H1 (cell line): ENCODE measurements at regions not wholly inside any gene's neighbourhood (a gene's known extent, or its start where the extent isn't known, plus 50 kb on each side); places are given as distances from the start of the nearest gene placed in this dataset.

Experiments used
- CTCF ChIA-PET: fragments of 300-600 bp; sonication (Branson Sonifier 250); formaldehyde crosslinking; loops from one replicate; lab custom pipeline; 2021; ENCODE audit not compliant: partially characterized antibody; lab: Charles Lee
- POLR2A ChIA-PET: fragments of 300-600 bp; sonication (Branson Sonifier 250); formaldehyde crosslinking; loops from one replicate; lab custom pipeline; 2021; ENCODE audit warnings: inconsistent platforms; ENCODE audit not compliant: partially characterized antibody; lab: Charles Lee
- DNase-seq, 2 experiments: peaks; one replicate each; pipeline versions ENCODE4 v3.0.0 to v3.0.0-alpha.2; 2010 to 2022; ENCODE audit warnings: low spot score in 2 of 2, low read depth in 1 of 2, mixed read lengths in 1 of 2
- FAIRE-seq: peaks from 2 replicates; lab custom pipeline; 2011; peaks lifted over from hg19 to GRCh38; lab: Jason Lieb, UNC
- H2AFZ ChIP-seq: 2 replicates; pipeline ENCODE4 v1.8.1; 2012; ENCODE audit warnings: low read length, inconsistent platforms
- H2AK5ac ChIP-seq: 2 replicates; pipeline ENCODE4 v1.6.1; 2013; ENCODE audit warnings: low read depth, low read length
- H2BK120ac ChIP-seq: replicated peaks from 2 replicates; pipeline ENCODE3; 2013; ENCODE audit warnings: low read depth, low read length, inconsistent platforms
- H2BK12ac ChIP-seq: 2 replicates; pipeline ENCODE4 v1.6.1; 2013; ENCODE audit warnings: low read depth, low read length
- H2BK15ac ChIP-seq: 2 replicates; pipeline ENCODE4 v1.6.1; 2013; ENCODE audit warnings: low read length
- H2BK20ac ChIP-seq: 2 replicates; pipeline ENCODE4 v1.6.1; 2013; ENCODE audit warnings: low read length
- H2BK5ac ChIP-seq: 2 replicates; pipeline ENCODE4 v1.6.1; 2013; ENCODE audit warnings: low read depth, low read length
- H3K14ac ChIP-seq: 2 replicates; pipeline ENCODE4 v1.6.1; 2013; ENCODE audit warnings: inconsistent platforms; ENCODE audit not compliant: insufficient read length
- H3K18ac ChIP-seq: 2 replicates; pipeline ENCODE4 v1.6.1; 2013; ENCODE audit warnings: low read length; ENCODE audit errors: extremely low read depth
- H3K23ac ChIP-seq: 2 replicates; pipeline ENCODE4 v1.6.1; 2013; ENCODE audit warnings: inconsistent platforms; ENCODE audit not compliant: insufficient read length
- H3K23me2 ChIP-seq: 2 replicates; pipeline ENCODE4 v1.6.1; 2013; ENCODE audit warnings: low read depth, low read length
- H3K27ac ChIP-seq: 2 replicates; pipeline ENCODE4 v1.6.1; 2011; ENCODE audit warnings: low read depth, low read length, inconsistent platforms
- H3K27me3 ChIP-seq, 4 experiments: replicated peaks in 1 of 4; 1 replicate in 1 of 4; 2 replicates in 3 of 4; pipeline versions ENCODE4 v1.6.1 to v1.8.1; 2011 to 2013; ENCODE audit warnings: low read length in 3 of 4, mild to moderate bottlenecking in 3 of 4, inconsistent platforms in 2 of 4, mixed read lengths in 2 of 4, moderate library complexity in 1 of 4; ENCODE audit not compliant: control insufficient read depth in 3 of 4, insufficient read depth in 3 of 4; ENCODE audit errors: extremely low read depth in 1 of 4
- H3K36me3 ChIP-seq, 4 experiments: 2 replicates each; pipeline versions ENCODE4 v1.6.1 to v1.8.1; 2011 to 2013; ENCODE audit warnings: mild to moderate bottlenecking in 4 of 4, low read length in 3 of 4, moderate library complexity in 2 of 4, control low read depth in 1 of 4, inconsistent platforms in 1 of 4; ENCODE audit not compliant: insufficient read depth in 4 of 4, control insufficient read depth in 2 of 4
- H3K4ac ChIP-seq: replicated peaks from 2 replicates; pipeline ENCODE3; 2013; ENCODE audit warnings: low read length, low read depth, mixed read lengths, inconsistent platforms; ENCODE audit not compliant: insufficient read length
- H3K4me1 ChIP-seq, 4 experiments: replicated peaks in 1 of 4; 1 replicate in 1 of 4; 2 replicates in 3 of 4; pipeline versions ENCODE4 v1.6.1 to v1.8.1; 2011 to 2013; ENCODE audit warnings: low read length in 3 of 4, inconsistent platforms in 2 of 4, mixed read lengths in 1 of 4; ENCODE audit not compliant: insufficient read depth in 4 of 4, control insufficient read depth in 3 of 4
- H3K4me2 ChIP-seq, 2 experiments: 2 replicates each; pipeline versions ENCODE4 v1.6.1 to v1.8.1; 2011 to 2013; ENCODE audit warnings: low read depth in 2 of 2, low read length in 2 of 2, control low read depth in 1 of 2, inconsistent platforms in 1 of 2, mild to moderate bottlenecking in 1 of 2; ENCODE audit not compliant: insufficient read depth in 1 of 2
- H3K4me3 ChIP-seq, 4 experiments: fragments of 200-600, 300-600 bp in 1 of 4; sonication (generic), shearing (Covaris generic), sonication (Bioruptor Twin) in 1 of 4; 2 replicates each; pipeline versions ENCODE4 v1.5.1 to v1.8.1; 2011 to 2016; ENCODE audit warnings: low read length in 4 of 4, low read depth in 3 of 4, control low read depth in 2 of 4, inconsistent platforms in 2 of 4, mild to moderate bottlenecking in 2 of 4, mixed read lengths in 1 of 4, moderate library complexity in 1 of 4; ENCODE audit not compliant: insufficient read depth in 2 of 4; ENCODE audit errors: extremely low read depth in 1 of 4
- H3K56ac ChIP-seq: replicated peaks from 2 replicates; pipeline ENCODE3; 2013; ENCODE audit warnings: low read depth, mild to moderate bottlenecking, mixed read lengths, low read length, inconsistent platforms; ENCODE audit not compliant: insufficient read length
- H3K79me1 ChIP-seq: 2 replicates; pipeline ENCODE4 v1.6.1; 2013; ENCODE audit warnings: low read depth, low read length, control low read depth
- H3K79me2 ChIP-seq, 2 experiments: 2 replicates each; pipeline versions ENCODE4 v1.6.1 to v1.8.1; 2012 to 2013; ENCODE audit warnings: low read length in 2 of 2, mild to moderate bottlenecking in 2 of 2, inconsistent platforms in 1 of 2; ENCODE audit not compliant: insufficient read depth in 2 of 2, control insufficient read depth in 1 of 2
- H3K9ac ChIP-seq, 4 experiments: replicated peaks in 1 of 4; 1 replicate in 1 of 4; 2 replicates in 3 of 4; pipeline versions ENCODE4 v1.6.1 to v1.8.1; 2011 to 2013; ENCODE audit warnings: low read depth in 3 of 4, low read length in 3 of 4, control low read depth in 2 of 4, mild to moderate bottlenecking in 2 of 4, moderate library complexity in 2 of 4, inconsistent platforms in 1 of 4; ENCODE audit errors: extremely low read depth in 1 of 4
- H3K9me3 ChIP-seq, 2 experiments: 2 replicates each; pipeline versions ENCODE4 v1.6.1 to v1.8.1; 2012 to 2013; ENCODE audit warnings: mild to moderate bottlenecking in 2 of 2, moderate library complexity in 2 of 2, control low read depth in 1 of 2, inconsistent platforms in 1 of 2, low read depth in 1 of 2, low read length in 1 of 2, mixed read lengths in 1 of 2; ENCODE audit not compliant: insufficient read depth in 2 of 2
- H4K20me1 ChIP-seq, 2 experiments: replicated peaks in 1 of 2; 2 replicates each; pipeline versions ENCODE3 to v1.8.1; 2011 to 2013; ENCODE audit warnings: inconsistent platforms in 2 of 2, low read length in 2 of 2, mild to moderate bottlenecking in 1 of 2; ENCODE audit not compliant: insufficient read depth in 2 of 2, control insufficient read depth in 1 of 2
- H4K5ac ChIP-seq: 2 replicates; pipeline ENCODE4 v1.6.1; 2013; ENCODE audit warnings: low read length, low read depth, mixed read lengths, inconsistent platforms; ENCODE audit not compliant: insufficient read length
- H4K8ac ChIP-seq: 2 replicates; pipeline ENCODE4 v1.8.0; 2013; ENCODE audit warnings: mild to moderate bottlenecking, moderate library complexity, low read length, inconsistent platforms; ENCODE audit not compliant: insufficient read depth; ENCODE audit errors: extremely low read depth
- H4K91ac ChIP-seq: replicated peaks from 2 replicates; pipeline ENCODE3; 2013; ENCODE audit warnings: low read length, mixed read lengths, inconsistent platforms; ENCODE audit not compliant: insufficient read length
- KDM5A ChIP-seq: fragments of 200-600 bp; IDR thresholded peaks from 2 replicates; pipeline ENCODE4 v1.7.1; 2012; ENCODE audit warnings: mild to moderate bottlenecking, low read length, inconsistent platforms, mixed read lengths
- NRF1 ChIP-seq: IDR thresholded peaks from 2 replicates; pipeline ENCODE4 v1.6.1; 2011; ENCODE audit warnings: mild to moderate bottlenecking, low read depth, low read length, improper control_type of control experiment
- WGBS, 2 experiments: shearing (Covaris generic) in 1 of 2; methylation state at CpG; one replicate each; pipeline versions ENCODE4 v1.1.6 to v1.1.7; 2013 to 2015; ENCODE audit warnings: low lambda C conversion rate in 2 of 2, mixed read lengths in 2 of 2, inconsistent platforms in 1 of 2, low coverage in 1 of 2, missing lambda C conversion rate in 1 of 2; ENCODE audit not compliant: insufficient replicate concordance in 2 of 2, insufficient coverage in 1 of 2, insufficient read length in 1 of 2; ENCODE audit errors: extremely low coverage in 1 of 2, missing lambda C conversion rate in 1 of 2; 5-methylcytosine and 5-hydroxymethylcytosine counted together
- TF ChIP-seq, protein P1 (sequence below): IDR thresholded peaks from 2 replicates; pipeline ENCODE4 v1.6.1; 2012; ENCODE audit warnings: low read length, inconsistent platforms

DNA sequence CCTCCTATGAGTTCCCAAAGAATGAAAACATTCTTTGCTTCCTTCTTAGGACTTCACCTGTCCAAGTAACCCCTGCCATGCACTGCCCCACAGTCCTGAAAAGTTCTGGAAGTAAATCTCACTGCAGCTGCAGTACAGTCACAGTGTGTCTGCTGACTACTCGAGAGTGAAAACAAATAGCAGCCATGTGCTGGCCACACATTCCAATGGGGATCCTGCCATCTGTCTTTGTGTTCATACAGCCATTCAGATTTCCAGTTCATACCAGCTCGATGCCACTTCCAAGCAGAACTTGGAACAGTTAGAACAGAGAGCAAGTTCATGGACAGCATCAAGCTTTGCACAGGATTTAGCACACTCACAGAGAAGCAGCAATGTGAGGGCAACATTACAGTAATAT lies 629.9 kb upstream of the ACVR2A start:
- WGBS, 2 experiments = 93% methylated on average over 2 of the region's 2 CpGs; no CpG with 5 or more reads in 1 of the 2 experiments
- FAIRE-seq = no peak
- no peak for TF ChIP-seq KDM5A
- no peak for TF ChIP-seq NRF1
- TF ChIP-seq, protein P1, sequence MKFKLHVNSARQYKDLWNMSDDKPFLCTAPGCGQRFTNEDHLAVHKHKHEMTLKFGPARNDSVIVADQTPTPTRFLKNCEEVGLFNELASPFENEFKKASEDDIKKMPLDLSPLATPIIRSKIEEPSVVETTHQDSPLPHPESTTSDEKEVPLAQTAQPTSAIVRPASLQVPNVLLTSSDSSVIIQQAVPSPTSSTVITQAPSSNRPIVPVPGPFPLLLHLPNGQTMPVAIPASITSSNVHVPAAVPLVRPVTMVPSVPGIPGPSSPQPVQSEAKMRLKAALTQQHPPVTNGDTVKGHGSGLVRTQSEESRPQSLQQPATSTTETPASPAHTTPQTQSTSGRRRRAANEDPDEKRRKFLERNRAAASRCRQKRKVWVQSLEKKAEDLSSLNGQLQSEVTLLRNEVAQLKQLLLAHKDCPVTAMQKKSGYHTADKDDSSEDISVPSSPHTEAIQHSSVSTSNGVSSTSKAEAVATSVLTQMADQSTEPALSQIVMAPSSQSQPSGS = no peak

More for the DNA sequence above, 629.9 kb upstream of the ACVR2A start:
- H3K36me3 ChIP-seq = no peaks in the 10 kb centered on the region
- H3K56ac ChIP-seq = no peak overlapping the region
- no peak overlapping the region; the same call in 1 of the 2 replicates for H2BK20ac ChIP-seq
- H2BK12ac ChIP-seq = 0 out of 2 replicates have a peak overlapping the region, but pooled peaks have one; percentile 1
- DNase-seq = no peak
- CTCF ChIA-PET = interaction anchor here (1.2 kb wide), 1 partner anchor 13 kb away, joined by 3 read pairs; no protein-coding TSS in a partner anchor
- H4K20me1 ChIP-seq = no peaks in the 10 kb centered on the region
- no peak overlapping the region for H3K4ac ChIP-seq
- no peak overlapping the region for H3K4me3 ChIP-seq
- H4K5ac ChIP-seq = no peak overlapping the region
- H2BK120ac ChIP-seq = no peak overlapping the region
- H2AFZ ChIP-seq = no peak overlapping the region
- peaks cover 3 to 5% of the 10 kb centered on the region in 2 experiments for H3K9me3 ChIP-seq
- no peak overlapping the region for H3K18ac ChIP-seq
- no peaks in the 10 kb centered on the region; a peak in 1 of 7 replicates for H3K27me3 ChIP-seq
- no peak overlapping the region for H4K91ac ChIP-seq
- no peak overlapping the region for H2BK5ac ChIP-seq
- no peak overlapping the region for H3K4me2 ChIP-seq
- H3K14ac ChIP-seq = no peak overlapping the region
- H3K23me2 ChIP-seq = no peaks in the 10 kb centered on the region; the same call in 1 of the 2 replicates
- no peak overlapping the region for H4K8ac ChIP-seq
- no peak overlapping the region for H3K23ac ChIP-seq
- POLR2A ChIA-PET = no interaction called here
- H3K79me2 ChIP-seq = no peaks in the 10 kb centered on the region
- H3K79me1 ChIP-seq = no peaks in the 10 kb centered on the region
- H3K9ac ChIP-seq = no peak overlapping the region
- no peak overlapping the region for H2AK5ac ChIP-seq
- no peak overlapping the region for H3K27ac ChIP-seq
- peaks cover 0 to 2% (median 0%) of the 10 kb centered on the region in 4 experiments; a peak in 1 of 7 replicates for H3K4me1 ChIP-seq
- H2BK15ac ChIP-seq = no peak overlapping the region
